ENCODE measurements at regions not wholly inside any gene's neighbourhood (a gene's known extent, or its start where the extent isn't known, plus 50 kb on each side); places are given as distances from the start of the nearest gene placed in this dataset.

GRCh38 chr6:170031684-170032121 lies 259.2 kb downstream of the DLL1 start:
- no peak for DNase-seq (ENCODE audit: low spot score)

- no peak for DNase-seq (ENCODE audit: low spot score)
These were observed 259.9 kb downstream of the DLL1 start for GRCh38 chr6:170030821-170031471.

GRCh38 chr6:170030284-170030815 lies 260.5 kb downstream of the DLL1 start:
- DNase-seq (ENCODE audit: low spot score): no peak

- DNase-seq (ENCODE audit: low spot score): no peak
These were observed 261.2 kb downstream of the DLL1 start for GRCh38 chr6:170029416-170030283.

GRCh38 chr6:170028629-170029345 lies 262.1 kb downstream of the DLL1 start:
- no peak for DNase-seq (ENCODE audit: low spot score)

- no peak for DNase-seq (ENCODE audit: low spot score)
These were observed 263.2 kb downstream of the DLL1 start for GRCh38 chr6:170027647-170028043.

- DNase-seq (ENCODE audit: low spot score): no peak
These were observed 263.9 kb downstream of the DLL1 start for GRCh38 chr6:170026751-170027646.

- no peak for DNase-seq (ENCODE audit: low spot score)
These were observed 264.7 kb downstream of the DLL1 start for GRCh38 chr6:170025935-170026750.

GRCh38 chr6:170025341-170025911 lies 265.5 kb downstream of the DLL1 start:
- DNase-seq (ENCODE audit: low spot score): no peak

- DNase-seq (ENCODE audit: low spot score): peak; percentile 70
These were observed 265.9 kb downstream of the DLL1 start for GRCh38 chr6:170024940-170025339.

GRCh38 chr6:170023620-170024521 lies 267.0 kb downstream of the DLL1 start:
- no peak for DNase-seq (ENCODE audit: low spot score)

- DNase-seq (ENCODE audit: low spot score): no peak
These were observed 267.9 kb downstream of the DLL1 start for GRCh38 chr6:170022827-170023619.

GRCh38 chr6:170022291-170022722 lies 268.6 kb downstream of the DLL1 start:
- DNase-seq (ENCODE audit: low spot score): no peak

- DNase-seq (ENCODE audit: low spot score): no peak
These were observed 269.3 kb downstream of the DLL1 start for GRCh38 chr6:170021579-170021978.

GRCh38 chr6:170019818-170020583 lies 268.6 kb downstream of the ERMARD start:
- DNase-seq (ENCODE audit: low spot score): no peak

- no peak for DNase-seq (ENCODE audit: low spot score)
These were observed 267.8 kb downstream of the ERMARD start for GRCh38 chr6:170018936-170019817.
